BLaER1 treated with 17β-estradiol and CSF1 and Interleukin-3, amounts not matched to agents 10 nM and 100 nM (cell line): ENCODE measurements at regions not wholly inside any gene's neighbourhood (a gene's known extent, or its start where the extent isn't known, plus 50 kb on each side); places are given as distances from the start of the nearest gene placed in this dataset.

Experiments used
- H3K27ac ChIP-seq, 11 experiments: shearing (Covaris generic); formaldehyde crosslinking; 2 replicates each; pipeline ENCODE4 v1.8.1; 2022
- H3K27me3 ChIP-seq, 11 experiments: shearing (Covaris generic); formaldehyde crosslinking; 2 replicates each; pipeline ENCODE4 v1.8.1; 2022
- H3K36me3 ChIP-seq, 11 experiments: shearing (Covaris generic); formaldehyde crosslinking; 2 replicates each; pipeline ENCODE4 v1.8.1; 2022
- H3K4me1 ChIP-seq, 10 experiments: shearing (Covaris generic); formaldehyde crosslinking; 2 replicates each; pipeline ENCODE4 v1.8.1; 2022
- H3K4me2 ChIP-seq, 11 experiments: shearing (Covaris generic); formaldehyde crosslinking; 2 replicates each; pipeline ENCODE4 v1.8.1; 2022
- H3K4me3 ChIP-seq, 10 experiments: shearing (Covaris generic); formaldehyde crosslinking; 2 replicates each; pipeline ENCODE4 v1.8.1; 2022
- H3K9ac ChIP-seq, 11 experiments: shearing (Covaris generic); formaldehyde crosslinking; 2 replicates each; pipeline ENCODE4 v1.8.1; 2022
- H3K9me3 ChIP-seq, 11 experiments: shearing (Covaris generic); formaldehyde crosslinking; replicated peaks in 1 of 11; 2 replicates each; pipeline ENCODE4 v1.8.1; 2022
- H4K20me1 ChIP-seq, 11 experiments: shearing (Covaris generic); formaldehyde crosslinking; 2 replicates each; pipeline ENCODE4 v1.8.1; 2022
- Cebpa-rat ChIP-seq, 11 experiments: shearing (Covaris generic); IDR thresholded peaks; 2 replicates each; pipeline ENCODE4 v1.8.1; 2022

DNA sequence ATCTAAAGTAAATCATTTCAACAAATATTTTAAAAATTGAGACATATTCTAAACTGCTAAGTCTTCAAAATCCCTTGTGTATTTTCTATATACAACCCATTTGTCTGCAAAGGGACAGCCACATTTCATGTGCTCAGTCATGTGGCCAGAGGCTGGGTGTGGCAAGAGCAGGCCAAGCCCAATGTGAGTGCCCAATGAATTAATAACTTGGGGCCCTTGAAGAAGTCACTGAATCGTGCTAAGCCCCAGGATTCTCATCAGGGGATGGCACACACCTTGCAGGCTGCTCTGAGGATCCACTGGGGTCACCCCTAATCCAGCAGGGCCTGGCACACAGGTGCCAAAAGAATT, 78.2 kb upstream of the SMIM23 start:
- no peaks in the 10 kb centered on the region for H3K9me3 ChIP-seq
- H3K4me3 ChIP-seq: no peak overlapping the region
- H3K36me3 ChIP-seq: no peaks in the 10 kb centered on the region
- H3K27ac ChIP-seq: no peak overlapping the region
- peaks cover 0 to 33% (median 19%) of the 10 kb centered on the region in 10 experiments; a peak in 12 of 20 replicates for H3K4me1 ChIP-seq
- no peak overlapping the region for H3K9ac ChIP-seq
- H3K4me2 ChIP-seq: peak overlapping the region in 6 of 11 experiments; percentile 27 to 61 (median 38); a peak in 10 of 22 replicates
- H3K27me3 ChIP-seq: no peaks in the 10 kb centered on the region
- TF ChIP-seq Cebpa-rat (IDR thresholded peaks at IDR 0.05): no peak
- no peaks in the 10 kb centered on the region for H4K20me1 ChIP-seq

DNA sequence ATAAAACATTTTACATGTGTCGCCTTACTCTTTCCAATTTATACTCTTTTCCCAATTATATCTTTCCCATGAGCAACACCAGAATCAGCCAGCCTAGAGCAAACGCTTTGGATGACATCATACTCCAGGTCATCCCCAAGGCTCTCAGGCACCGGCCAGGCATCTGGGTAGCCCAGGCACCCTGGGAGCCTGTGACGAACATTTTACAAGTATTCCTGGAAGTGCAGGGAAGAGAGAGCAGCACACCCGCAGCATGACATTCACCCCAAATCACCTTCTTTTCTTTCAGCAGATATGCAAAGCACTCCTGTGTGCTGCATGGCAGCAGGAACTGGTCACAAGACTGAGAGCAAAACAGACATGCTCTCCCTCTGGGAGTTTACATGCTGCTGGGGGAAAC, 75.7 kb upstream of the SMIM23 start:
- TF ChIP-seq Cebpa-rat (IDR thresholded peaks at IDR 0.05): no peak
- Histone ChIP-seq H3K9me3 (peaks cover 0 to 18% (median 6%) of the 10 kb centered on the region in 11 experiments; a peak in 8 of 22 replicates), H3K36me3 (no peaks in the 10 kb centered on the region), H4K20me1 (no peaks in the 10 kb centered on the region), H3K4me2 (peak overlapping the region in 7 of 11 experiments; percentile 21 to 67 (median 41); a peak in 10 of 22 replicates), H3K4me1 (peaks cover 0 to 33% (median 19%) of the 10 kb centered on the region in 10 experiments; a peak in 12 of 20 replicates), H3K27ac (no peak overlapping the region), H3K27me3 (no peaks in the 10 kb centered on the region), H3K4me3 (no peak overlapping the region), H3K9ac (no peak overlapping the region)

DNA sequence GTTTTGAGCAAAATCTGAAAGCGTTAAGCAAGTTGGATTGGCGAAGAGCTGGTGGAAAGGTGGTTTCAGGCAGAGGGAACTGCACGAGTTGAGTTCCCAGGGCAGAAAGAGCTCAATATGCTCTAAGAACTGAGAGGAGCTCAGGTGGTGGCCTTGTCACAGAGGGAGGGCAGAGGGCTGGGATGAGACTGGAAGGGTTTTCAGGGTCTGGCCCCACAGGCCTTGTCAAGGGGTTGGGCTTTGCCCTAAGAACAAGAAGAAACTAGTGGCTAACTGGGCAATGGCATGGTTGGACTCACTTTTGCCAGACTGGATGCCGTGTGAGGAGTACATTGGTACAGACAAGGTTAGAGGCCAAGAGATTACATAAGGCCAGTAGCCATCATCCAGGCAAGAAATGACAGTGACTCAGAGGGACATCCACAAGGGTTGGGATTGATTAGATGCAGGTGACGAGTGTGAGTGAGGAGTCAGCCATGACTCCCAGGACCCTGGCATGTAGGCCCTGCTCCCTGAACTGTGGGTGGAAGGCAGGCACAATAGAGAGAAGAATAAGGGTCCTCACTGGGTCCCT, 75.1 kb upstream of the SMIM23 start:
- Histone ChIP-seq H3K9ac (no peak overlapping the region), H3K4me1 (peaks cover 0 to 37% (median 22%) of the 10 kb centered on the region in 10 experiments; a peak in 13 of 20 replicates), H3K27ac (no peak overlapping the region), H3K4me3 (no peak overlapping the region), H3K27me3 (no peaks in the 10 kb centered on the region), H3K9me3 (peaks cover 0 to 23% (median 6%) of the 10 kb centered on the region in 11 experiments; a peak in 8 of 22 replicates), H3K36me3 (no peaks in the 10 kb centered on the region), H3K4me2 (peak overlapping the region in 7 of 11 experiments; percentile 21 to 67 (median 41); a peak in 13 of 22 replicates), H4K20me1 (no peaks in the 10 kb centered on the region)
- no peak for TF ChIP-seq Cebpa-rat (IDR thresholded peaks at IDR 0.05)

DNA sequence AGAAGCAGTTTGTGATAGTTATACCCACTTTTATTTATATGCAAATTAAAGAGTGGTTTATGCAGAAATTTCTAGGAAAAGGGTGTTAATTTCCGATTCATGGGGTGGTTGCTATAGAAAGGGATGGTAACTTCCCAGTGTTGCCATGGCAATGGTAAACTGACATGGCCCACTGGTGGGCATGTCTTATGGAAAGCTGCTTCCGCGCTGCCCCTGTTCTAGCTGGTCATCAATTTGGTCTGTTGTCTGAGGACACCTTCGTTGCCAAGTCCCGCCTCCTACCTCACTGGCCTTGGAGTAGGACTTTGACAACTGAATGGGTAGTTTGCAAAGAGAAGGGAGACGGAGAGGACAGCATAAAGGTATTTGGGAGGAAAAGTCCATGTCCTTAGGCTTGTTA, 74.0 kb upstream of the SMIM23 start:
- Histone ChIP-seq H3K4me3 (no peak overlapping the region), H3K27ac (no peak overlapping the region), H4K20me1 (no peaks in the 10 kb centered on the region), H3K4me1 (peaks cover 0 to 47% (median 32%) of the 10 kb centered on the region in 10 experiments; a peak in 16 of 20 replicates), H3K4me2 (no peak overlapping the region), H3K9ac (no peak overlapping the region), H3K27me3 (no peaks in the 10 kb centered on the region), H3K36me3 (no peaks in the 10 kb centered on the region), H3K9me3 (peaks cover 0 to 25% (median 6%) of the 10 kb centered on the region in 11 experiments; a peak in 8 of 22 replicates)
- TF ChIP-seq Cebpa-rat (IDR thresholded peaks at IDR 0.05): no peak

DNA sequence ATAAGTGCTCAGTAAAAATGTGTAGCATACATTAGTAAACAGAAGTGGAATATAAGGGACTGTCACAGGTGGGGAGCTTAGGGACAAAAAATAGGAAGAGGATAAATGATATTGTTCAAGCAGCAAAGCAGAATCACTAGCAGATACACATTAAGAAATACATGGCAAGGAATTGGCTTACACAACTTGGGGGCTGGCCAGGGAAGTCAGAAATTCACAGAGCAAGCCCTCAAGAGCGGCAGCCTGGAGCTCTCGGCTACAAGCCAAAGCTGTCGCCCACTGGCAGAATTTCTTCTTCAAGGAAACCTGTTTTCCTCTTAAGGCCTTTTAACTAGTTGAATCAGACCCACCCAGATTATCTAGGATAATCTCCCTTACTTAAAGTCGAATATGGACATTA, 73.0 kb upstream of the SMIM23 start:
- TF ChIP-seq Cebpa-rat (IDR thresholded peaks at IDR 0.05): no peak
- H3K36me3 ChIP-seq: no peaks in the 10 kb centered on the region
- peaks cover 0 to 25% (median 6%) of the 10 kb centered on the region in 11 experiments; a peak in 8 of 22 replicates for H3K9me3 ChIP-seq
- H3K4me3 ChIP-seq: no peak overlapping the region
- no peak overlapping the region for H3K4me2 ChIP-seq
- H3K9ac ChIP-seq: no peak overlapping the region
- H3K27ac ChIP-seq: no peak overlapping the region
- H4K20me1 ChIP-seq: no peaks in the 10 kb centered on the region
- no peaks in the 10 kb centered on the region for H3K27me3 ChIP-seq
- H3K4me1 ChIP-seq: peaks cover 0 to 51% (median 36%) of the 10 kb centered on the region in 10 experiments; a peak in 16 of 20 replicates

DNA sequence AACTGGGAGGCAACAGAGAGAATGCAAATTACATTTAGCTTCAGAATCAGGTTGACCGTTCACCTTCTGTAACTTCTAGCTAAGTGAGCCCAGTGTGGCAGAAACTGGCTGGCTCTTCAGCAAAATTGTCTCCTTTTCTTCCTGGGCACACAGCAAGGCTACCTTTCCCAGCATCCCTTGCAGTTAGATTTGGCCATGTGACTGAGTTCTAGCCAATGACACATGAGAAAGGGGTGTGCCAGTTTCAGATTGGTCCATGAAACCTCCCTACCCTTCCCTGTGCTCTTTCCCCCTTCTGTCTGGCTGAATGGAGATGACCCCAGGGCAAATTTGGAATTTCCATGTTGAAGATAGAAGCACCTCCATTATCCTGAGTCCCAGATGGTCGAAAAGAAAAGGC, 72.5 kb upstream of the SMIM23 start:
- no peak for TF ChIP-seq Cebpa-rat (IDR thresholded peaks at IDR 0.05)
- no peak overlapping the region for H3K9ac ChIP-seq
- H3K9me3 ChIP-seq: peaks cover 0 to 26% (median 6%) of the 10 kb centered on the region in 11 experiments; a peak in 10 of 22 replicates
- H3K4me1 ChIP-seq: peaks cover 0 to 51% (median 36%) of the 10 kb centered on the region in 10 experiments; a peak in 16 of 20 replicates
- H3K4me3 ChIP-seq: no peak overlapping the region
- H3K27ac ChIP-seq: no peak overlapping the region
- H3K27me3 ChIP-seq: no peaks in the 10 kb centered on the region
- no peak overlapping the region for H3K4me2 ChIP-seq
- H4K20me1 ChIP-seq: no peaks in the 10 kb centered on the region
- no peaks in the 10 kb centered on the region for H3K36me3 ChIP-seq

DNA sequence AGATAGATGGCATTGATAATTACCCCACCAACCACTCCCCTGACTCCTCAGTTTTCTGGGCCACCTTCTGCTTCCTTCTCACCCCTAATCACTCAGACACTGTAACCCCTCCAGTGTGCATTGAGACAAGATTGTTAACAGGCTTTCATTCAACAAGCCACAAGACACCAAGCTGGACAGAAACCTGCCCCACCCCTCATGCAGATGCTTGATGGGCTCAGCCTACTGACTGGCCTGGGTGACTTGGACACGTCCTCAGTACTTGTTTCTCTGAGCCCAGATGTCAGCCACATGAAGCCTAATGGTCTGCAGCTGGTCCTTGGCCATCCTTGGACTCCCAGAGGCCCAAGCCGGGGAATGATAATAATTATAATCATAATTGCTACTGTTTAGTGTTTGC, 71.4 kb upstream of the SMIM23 start:
- Histone ChIP-seq H3K9ac (no peak overlapping the region), H3K27me3 (no peaks in the 10 kb centered on the region), H3K4me2 (no peak overlapping the region), H3K9me3 (peaks cover 0 to 37% (median 12%) of the 10 kb centered on the region in 11 experiments; a peak in 11 of 22 replicates), H3K27ac (no peak overlapping the region), H3K36me3 (no peaks in the 10 kb centered on the region), H4K20me1 (no peaks in the 10 kb centered on the region), H3K4me3 (no peak overlapping the region), H3K4me1 (peaks cover 0 to 60% (median 38%) of the 10 kb centered on the region in 10 experiments; a peak in 16 of 20 replicates)
- no peak for TF ChIP-seq Cebpa-rat (IDR thresholded peaks at IDR 0.05)

DNA sequence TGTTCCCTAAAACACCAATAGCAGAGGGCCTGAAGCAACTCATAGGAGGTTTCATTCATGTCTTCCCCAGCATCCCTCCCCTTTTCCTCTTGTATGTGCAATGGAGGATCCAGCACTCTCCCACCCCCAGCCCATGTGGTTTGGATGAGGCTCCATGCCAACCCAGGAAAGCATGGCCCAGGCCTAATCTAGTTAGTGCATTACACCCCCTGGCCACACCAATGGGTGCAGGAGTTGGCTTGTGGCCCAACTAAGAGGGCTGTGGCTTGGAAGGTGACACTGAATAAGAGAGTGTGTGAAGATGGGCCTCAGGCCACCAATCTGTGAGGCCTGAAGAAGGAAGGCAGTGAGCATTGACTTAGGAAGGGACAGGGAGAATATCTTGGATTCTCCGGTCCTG, 70.8 kb upstream of the SMIM23 start:
- H3K27me3 ChIP-seq: no peaks in the 10 kb centered on the region
- peaks cover 0 to 42% (median 12%) of the 10 kb centered on the region in 11 experiments; a peak in 12 of 22 replicates for H3K9me3 ChIP-seq
- TF ChIP-seq Cebpa-rat (IDR thresholded peaks at IDR 0.05): no peak
- H3K36me3 ChIP-seq: no peaks in the 10 kb centered on the region
- no peaks in the 10 kb centered on the region for H4K20me1 ChIP-seq
- no peak overlapping the region for H3K9ac ChIP-seq
- no peak overlapping the region for H3K27ac ChIP-seq
- peaks cover 0 to 61% (median 36%) of the 10 kb centered on the region in 10 experiments; a peak in 16 of 20 replicates for H3K4me1 ChIP-seq
- peak overlapping the region in 3 of 11 experiments; percentile 61 to 73 (median 72); a peak in 3 of 22 replicates for H3K4me2 ChIP-seq
- H3K4me3 ChIP-seq: no peak overlapping the region

DNA sequence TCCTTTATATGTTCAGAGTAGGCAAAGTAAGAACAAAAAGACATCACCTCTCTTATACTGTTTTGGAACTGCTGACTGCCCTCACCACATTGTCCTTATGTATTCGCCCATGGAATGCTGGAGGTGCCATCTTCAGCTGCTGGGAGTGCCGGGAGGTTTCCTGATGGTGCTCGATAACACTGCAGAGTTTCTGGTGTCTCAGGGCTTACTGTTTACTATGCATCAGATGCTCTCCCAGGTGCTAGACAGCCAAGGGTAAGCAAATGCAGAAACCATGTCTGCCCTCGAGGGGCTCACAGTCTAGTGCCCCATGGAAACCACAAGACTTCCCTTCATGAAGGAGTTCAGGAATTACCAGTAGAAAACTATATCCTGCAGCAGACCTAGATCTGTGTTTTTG, 70.1 kb upstream of the SMIM23 start:
- H4K20me1 ChIP-seq: no peaks in the 10 kb centered on the region
- H3K4me1 ChIP-seq: peaks cover 0 to 61% (median 30%) of the 10 kb centered on the region in 10 experiments; a peak in 16 of 20 replicates
- no peaks in the 10 kb centered on the region for H3K27me3 ChIP-seq
- H3K9me3 ChIP-seq: peaks cover 0 to 42% (median 12%) of the 10 kb centered on the region in 11 experiments; a peak in 12 of 22 replicates
- TF ChIP-seq Cebpa-rat (IDR thresholded peaks at IDR 0.05): no peak
- peak overlapping the region in 8 of 11 experiments; percentile 44 to 85 (median 62); a peak in 16 of 22 replicates for H3K4me2 ChIP-seq
- H3K4me3 ChIP-seq: no peak overlapping the region
- no peak overlapping the region for H3K9ac ChIP-seq
- no peak overlapping the region for H3K27ac ChIP-seq
- H3K36me3 ChIP-seq: no peaks in the 10 kb centered on the region
